Mesendoderm (in vitro differentiated cells): ENCODE measurements at regions not wholly inside any gene's neighbourhood (a gene's known extent, or its start where the extent isn't known, plus 50 kb on each side); places are given as distances from the start of the nearest gene placed in this dataset.

Experiments
- DNase-seq: peaks from one replicate; pipeline ENCODE4 v3.0.0; 2013
- H2AK5ac ChIP-seq: 2 replicates; pipeline ENCODE4 v1.6.1; 2013; ENCODE audit warnings: low read length, inconsistent platforms
- H2BK120ac ChIP-seq: 2 replicates; pipeline ENCODE4 v1.6.1; 2013; ENCODE audit warnings: low read depth, mild to moderate bottlenecking, low read length, moderate library complexity, mixed read lengths
- H2BK15ac ChIP-seq: replicated peaks from 2 replicates; pipeline ENCODE4 v1.6.1; 2013; ENCODE audit warnings: low read depth, mild to moderate bottlenecking, moderate library complexity
- H2BK5ac ChIP-seq: 2 replicates; pipeline ENCODE4 v1.6.1; 2013; ENCODE audit warnings: low read length, inconsistent platforms
- H3K18ac ChIP-seq: 2 replicates; pipeline ENCODE4 v1.6.1; 2013; ENCODE audit warnings: mild to moderate bottlenecking, low read length, mixed read lengths
- H3K23ac ChIP-seq: one replicate; pipeline ENCODE4 v1.6.1; 2013; ENCODE audit warnings: low read length
- H3K27ac ChIP-seq: 2 replicates; pipeline ENCODE4 v1.5.1; 2013; ENCODE audit warnings: low read depth, mild to moderate bottlenecking, inconsistent platforms, low read length, moderate library complexity
- H3K27me3 ChIP-seq: 2 replicates; pipeline ENCODE4 v1.6.1; 2013; ENCODE audit warnings: low read length, control low read depth, mild to moderate bottlenecking, inconsistent platforms; ENCODE audit not compliant: insufficient read depth, poor library complexity
- H3K36me3 ChIP-seq: 2 replicates; pipeline ENCODE4 v1.6.1; 2013; ENCODE audit warnings: low read length, inconsistent platforms; ENCODE audit not compliant: control insufficient read depth, insufficient read depth
- H3K4ac ChIP-seq: one replicate; pipeline ENCODE4 v1.6.1; 2013; ENCODE audit warnings: low read depth, mild to moderate bottlenecking, low read length, moderate library complexity
- H3K4me1 ChIP-seq: 2 replicates; pipeline ENCODE4 v1.6.1; 2013; ENCODE audit warnings: low read depth, low read length, inconsistent platforms; ENCODE audit not compliant: control insufficient read depth
- H3K4me2 ChIP-seq: 2 replicates; pipeline ENCODE4 v1.6.1; 2013; ENCODE audit warnings: low read length
- H3K4me3 ChIP-seq: 2 replicates; pipeline ENCODE4 v1.5.1; 2013; ENCODE audit warnings: mild to moderate bottlenecking, low read length
- H3K56ac ChIP-seq: one replicate; pipeline ENCODE4 v1.6.1; 2013; ENCODE audit warnings: low read length
- H3K79me1 ChIP-seq: 2 replicates; pipeline ENCODE4 v1.6.1; 2013; ENCODE audit warnings: low read length, inconsistent platforms
- H3K79me2 ChIP-seq: 2 replicates; pipeline ENCODE4 v1.6.1; 2013; ENCODE audit warnings: mild to moderate bottlenecking, low read length; ENCODE audit not compliant: control insufficient read depth, insufficient read depth
- H3K9ac ChIP-seq: 2 replicates; pipeline ENCODE4 v1.6.1; 2013; ENCODE audit warnings: low read length, inconsistent platforms
- H4K5ac ChIP-seq: one replicate; pipeline ENCODE4 v1.6.1; 2013; ENCODE audit warnings: low read length
- H4K8ac ChIP-seq: one replicate; pipeline ENCODE4 v1.6.1; 2013; ENCODE audit warnings: low read depth, mild to moderate bottlenecking, control low read depth, low read length, moderate library complexity
- WGBS: extraction: QIAGEN DNeasy Blood & Tissue Kit; methylation state at CpG from one replicate; pipeline ENCODE4 v1.1.7; 2013; ENCODE audit warnings: low lambda C conversion rate, missing lambda C conversion rate; ENCODE audit not compliant: insufficient coverage; ENCODE audit errors: extremely low coverage; 5-methylcytosine and 5-hydroxymethylcytosine counted together

- no peak overlapping the region for H2AK5ac ChIP-seq
- H2BK15ac ChIP-seq: no peak overlapping the region
- H3K9ac ChIP-seq: no peak overlapping the region
- no peaks in the 10 kb centered on the region for H3K27me3 ChIP-seq
- no peak overlapping the region for H2BK5ac ChIP-seq
- no peaks in the 10 kb centered on the region for H3K79me1 ChIP-seq
- no peak for DNase-seq
- H3K23ac ChIP-seq: no peak overlapping the region
- no peaks in the 10 kb centered on the region for H3K79me2 ChIP-seq
- no peak overlapping the region for H3K4me2 ChIP-seq
- H4K5ac ChIP-seq: no peak overlapping the region
- H3K56ac ChIP-seq: no peak overlapping the region
- H4K8ac ChIP-seq: no peak overlapping the region
- H3K27ac ChIP-seq: no peak overlapping the region
- no peaks in the 10 kb centered on the region for H3K36me3 ChIP-seq
- no peaks in the 10 kb centered on the region for H3K4me1 ChIP-seq
- WGBS: no CpG with 5 or more reads among the region's 1 CpG
- H3K18ac ChIP-seq: no peak overlapping the region
- no peak overlapping the region for H2BK120ac ChIP-seq
- no peak overlapping the region for H3K4me3 ChIP-seq
- no peak overlapping the region for H3K4ac ChIP-seq
Measured at GRCh38 chr12:85680881-85681280, 155.3 kb downstream of the RASSF9 start.

- no peak overlapping the region for H4K8ac ChIP-seq
- H3K79me2 ChIP-seq: no peaks in the 10 kb centered on the region
- H3K4me1 ChIP-seq: no peaks in the 10 kb centered on the region
- H3K4ac ChIP-seq: no peak overlapping the region
- DNase-seq: no peak
- no peak overlapping the region for H3K4me3 ChIP-seq
- H2BK120ac ChIP-seq: no peak overlapping the region
- no peak overlapping the region for H3K18ac ChIP-seq
- H3K4me2 ChIP-seq: no peak overlapping the region
- no peak overlapping the region for H3K56ac ChIP-seq
- H2AK5ac ChIP-seq: no peak overlapping the region
- no peak overlapping the region for H4K5ac ChIP-seq
- H2BK5ac ChIP-seq: no peak overlapping the region
- no peak overlapping the region for H3K9ac ChIP-seq
- no peak overlapping the region for H3K27ac ChIP-seq
- no peaks in the 10 kb centered on the region for H3K79me1 ChIP-seq
- no peak overlapping the region for H2BK15ac ChIP-seq
- H3K27me3 ChIP-seq: no peaks in the 10 kb centered on the region
- H3K36me3 ChIP-seq: no peaks in the 10 kb centered on the region
- H3K23ac ChIP-seq: no peak overlapping the region
Measured at GRCh38 chr12:85681333-85681732, 154.9 kb downstream of the RASSF9 start.

GRCh38 chr12:85683051-85683450, 153.2 kb downstream of the RASSF9 start:
- H2AK5ac ChIP-seq: no peak overlapping the region
- no peak overlapping the region for H2BK120ac ChIP-seq
- H3K79me1 ChIP-seq: no peaks in the 10 kb centered on the region
- no peak overlapping the region for H2BK15ac ChIP-seq
- no peak overlapping the region for H4K5ac ChIP-seq
- no peaks in the 10 kb centered on the region for H3K79me2 ChIP-seq
- no peak overlapping the region for H3K23ac ChIP-seq
- no peak overlapping the region for H3K4ac ChIP-seq
- H4K8ac ChIP-seq: peak overlapping the region; percentile 76
- no peaks in the 10 kb centered on the region for H3K36me3 ChIP-seq
- H3K18ac ChIP-seq: no peak overlapping the region
- WGBS: no CpG with 5 or more reads among the region's 4 CpGs
- no peak overlapping the region for H3K56ac ChIP-seq
- no peaks in the 10 kb centered on the region for H3K4me1 ChIP-seq
- no peaks in the 10 kb centered on the region for H3K27me3 ChIP-seq
- no peak overlapping the region for H3K4me2 ChIP-seq
- no peak overlapping the region for H2BK5ac ChIP-seq
- no peak overlapping the region for H3K4me3 ChIP-seq
- no peak for DNase-seq
- H3K9ac ChIP-seq: no peak overlapping the region
- H3K27ac ChIP-seq: no peak overlapping the region

- Histone ChIP-seq H4K8ac (peak overlapping the region; percentile 2), H3K79me2 (no peaks in the 10 kb centered on the region), H2BK15ac (no peak overlapping the region), H3K56ac (no peak overlapping the region), H3K4me1 (no peaks in the 10 kb centered on the region), H2BK120ac (no peak overlapping the region), H3K9ac (no peak overlapping the region), H3K27me3 (no peaks in the 10 kb centered on the region), H2AK5ac (no peak overlapping the region), H3K23ac (no peak overlapping the region), H2BK5ac (no peak overlapping the region), H4K5ac (no peak overlapping the region), H3K27ac (no peak overlapping the region), H3K4ac (no peak overlapping the region), H3K4me3 (no peak overlapping the region), H3K18ac (no peak overlapping the region), H3K4me2 (no peak overlapping the region), H3K36me3 (no peaks in the 10 kb centered on the region), H3K79me1 (no peaks in the 10 kb centered on the region)
- WGBS: no CpG with 5 or more reads among the region's 1 CpG
- DNase-seq: no peak
Measured at GRCh38 chr12:85688837-85689236, 147.4 kb downstream of the RASSF9 start.

GRCh38 chr12:85690146-85690545, 146.1 kb downstream of the RASSF9 start:
- Histone ChIP-seq H3K9ac (no peak overlapping the region), H2BK15ac (no peak overlapping the region), H3K56ac (no peak overlapping the region), H2AK5ac (no peak overlapping the region), H3K18ac (no peak overlapping the region), H3K36me3 (no peaks in the 10 kb centered on the region), H3K27me3 (no peaks in the 10 kb centered on the region), H2BK120ac (no peak overlapping the region), H3K27ac (no peak overlapping the region), H3K23ac (no peak overlapping the region), H3K4me2 (no peak overlapping the region), H4K5ac (no peak overlapping the region), H3K79me2 (no peaks in the 10 kb centered on the region), H4K8ac (no peak overlapping the region), H3K4me1 (no peaks in the 10 kb centered on the region), H3K4me3 (no peak overlapping the region), H3K79me1 (no peaks in the 10 kb centered on the region), H3K4ac (no peak overlapping the region), H2BK5ac (no peak overlapping the region)
- DNase-seq: no peak
- WGBS: 100% methylated on average over 2 of the region's 3 CpGs

- Histone ChIP-seq H2AK5ac (no peak overlapping the region), H2BK5ac (no peak overlapping the region), H2BK120ac (no peak overlapping the region), H3K9ac (no peak overlapping the region), H4K8ac (no peak overlapping the region), H2BK15ac (no peak overlapping the region), H3K23ac (no peak overlapping the region), H3K18ac (no peak overlapping the region), H3K4me3 (no peak overlapping the region), H3K27ac (no peak overlapping the region), H3K79me1 (no peaks in the 10 kb centered on the region), H3K56ac (no peak overlapping the region), H3K4me1 (no peaks in the 10 kb centered on the region), H3K27me3 (no peaks in the 10 kb centered on the region), H3K36me3 (no peaks in the 10 kb centered on the region), H3K4ac (no peak overlapping the region), H4K5ac (no peak overlapping the region), H3K4me2 (no peak overlapping the region), H3K79me2 (no peaks in the 10 kb centered on the region)
- no CpG with 5 or more reads among the region's 3 CpGs for WGBS
- no peak for DNase-seq
Measured at GRCh38 chr12:85693093-85693665, 143.0 kb downstream of the RASSF9 start.
